GM04504 (cell line): ENCODE measurements at regions not wholly inside any gene's neighbourhood (a gene's known extent, or its start where the extent isn't known, plus 50 kb on each side); places are given as distances from the start of the nearest gene placed in this dataset.

Source experiments
- DNase-seq: peaks from one replicate; pipeline ENCODE4 v3.0.0-alpha.2; 2012; ENCODE audit warnings: low read depth

- no peak for DNase-seq
These were observed 239.9 kb downstream of the PAX3 start for GRCh38 chr2:222058819-222059445.

GRCh38 chr2:222057347-222058073 is 241.3 kb downstream of the PAX3 start:
- no peak for DNase-seq

GRCh38 chr2:222055328-222055727 is 243.5 kb downstream of the PAX3 start:
- no peak for DNase-seq

- DNase-seq: no peak
These were observed 244.0 kb downstream of the PAX3 start for GRCh38 chr2:222054813-222055212.

GRCh38 chr2:222052934-222053367 is 245.8 kb downstream of the PAX3 start:
- no peak for DNase-seq

- no peak for DNase-seq
These were observed 247.8 kb downstream of the PAX3 start for GRCh38 chr2:222050981-222051380.

- DNase-seq: no peak
These were observed 248.9 kb downstream of the PAX3 start for GRCh38 chr2:222049946-222050345.

- no peak for DNase-seq
These were observed 254.9 kb downstream of the PAX3 start for GRCh38 chr2:222043897-222044296.

GRCh38 chr2:222042666-222043065 is 256.1 kb downstream of the PAX3 start:
- no peak for DNase-seq

GRCh38 chr2:222040333-222040732 is 258.5 kb downstream of the PAX3 start:
- DNase-seq: no peak

GRCh38 chr2:222039821-222040220 is 259.0 kb downstream of the PAX3 start:
- DNase-seq: no peak

GRCh38 chr2:222038067-222038802 is 260.6 kb downstream of the PAX3 start:
- no peak for DNase-seq

- DNase-seq: no peak
These were observed 261.6 kb downstream of the PAX3 start for GRCh38 chr2:222037211-222037610.

GRCh38 chr2:222034058-222034457 is 264.7 kb downstream of the PAX3 start:
- no peak for DNase-seq

GRCh38 chr2:222033541-222033940 is 265.3 kb downstream of the PAX3 start:
- DNase-seq: no peak

- DNase-seq: no peak
These were observed 272.9 kb downstream of the PAX3 start for GRCh38 chr2:222025881-222026271.

GRCh38 chr2:222024932-222025880 is 273.6 kb downstream of the PAX3 start:
- DNase-seq: no peak

GRCh38 chr2:222017252-222017850 is 281.4 kb downstream of the PAX3 start:
- no peak for DNase-seq

- DNase-seq: no peak
These were observed 284.9 kb downstream of the PAX3 start for GRCh38 chr2:222013889-222014288.

- peak; percentile 51 for DNase-seq
These were observed 298.5 kb downstream of the PAX3 start for GRCh38 chr2:222000326-222000725.

- DNase-seq: peak; percentile 11
These were observed 299.1 kb downstream of the PAX3 start for GRCh38 chr2:221999717-222000116.

GRCh38 chr2:221999166-221999565 is 299.6 kb downstream of the PAX3 start:
- no peak for DNase-seq
